HG03066 (cell line): ENCODE measurements at regions not wholly inside any gene's neighbourhood (a gene's known extent, or its start where the extent isn't known, plus 50 kb on each side); places are given as distances from the start of the nearest gene placed in this dataset.

Experiments used
- ATAC-seq: cut with Tn5 transposase; IDR thresholded peaks from one replicate; pipeline ENCODE4 v1.9.1; 2021; ENCODE audit warnings: low read depth; ENCODE audit not compliant: unreplicated experiment

- ATAC-seq: no peak
Observed at GRCh38 chr16:80028581-80029380, 428.2 kb upstream of the MAF start.

GRCh38 chr16:80027007-80027965 is 426.7 kb upstream of the MAF start:
- no peak for ATAC-seq

DNA sequence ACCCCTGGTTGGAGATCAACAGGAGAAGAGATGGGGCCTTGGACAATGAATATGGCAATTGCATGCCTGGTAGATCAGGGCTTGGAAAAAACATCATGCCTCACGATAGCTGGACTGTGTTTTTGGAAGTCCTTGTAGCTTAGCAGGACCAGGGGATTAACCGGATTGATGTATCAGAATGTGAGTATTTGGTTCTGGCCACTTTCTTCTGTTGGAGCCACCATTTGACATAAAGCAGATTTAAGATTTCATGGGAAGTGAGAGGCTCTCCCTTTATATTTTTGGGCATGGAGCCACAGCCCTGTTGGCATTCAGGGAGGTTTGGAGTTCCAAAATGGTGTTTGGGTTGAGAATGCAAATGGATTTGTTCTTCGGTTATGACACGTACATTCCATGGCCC is 424.7 kb upstream of the MAF start:
- ATAC-seq: no peak

DNA sequence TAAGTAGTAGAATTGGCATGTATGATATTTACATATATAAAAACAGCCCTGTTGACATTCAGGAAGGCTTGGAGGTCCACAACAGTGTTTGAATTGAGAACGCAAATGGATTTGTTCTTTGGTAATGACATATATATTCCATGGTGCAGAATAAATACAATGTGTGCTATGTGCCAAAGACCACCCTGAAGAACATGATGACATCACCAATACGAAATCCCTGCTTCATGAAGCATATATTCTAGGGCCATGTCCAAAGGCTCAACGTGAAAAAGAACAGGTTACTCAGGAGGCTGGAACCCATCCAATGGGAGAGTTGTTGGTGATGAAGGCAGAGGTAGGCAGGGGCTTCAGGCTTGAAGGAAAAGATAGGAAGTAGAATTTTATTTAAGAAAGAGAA is 423.9 kb upstream of the MAF start:
- no peak for ATAC-seq

- no peak for ATAC-seq
Observed at GRCh38 chr16:80023865-80024264, 423.3 kb upstream of the MAF start.

DNA sequence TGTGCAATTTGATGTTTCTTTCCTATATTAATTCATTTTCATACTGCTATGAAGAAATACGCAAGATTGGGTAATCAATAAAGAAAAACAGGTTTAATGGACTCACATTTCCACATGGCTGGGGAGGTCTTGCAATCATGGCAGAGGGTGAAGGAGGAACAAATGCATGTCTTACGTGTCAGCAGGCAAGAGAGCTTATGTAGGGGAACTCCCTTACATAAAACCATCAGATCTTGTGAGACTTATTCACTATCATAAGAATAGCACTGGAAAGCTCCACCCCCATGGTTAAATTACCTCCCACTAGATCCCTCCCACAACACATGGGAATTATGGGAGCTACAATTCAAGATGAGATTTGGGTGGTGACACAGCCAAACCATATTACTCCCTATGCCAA is 418.9 kb upstream of the MAF start:
- no peak for ATAC-seq

DNA sequence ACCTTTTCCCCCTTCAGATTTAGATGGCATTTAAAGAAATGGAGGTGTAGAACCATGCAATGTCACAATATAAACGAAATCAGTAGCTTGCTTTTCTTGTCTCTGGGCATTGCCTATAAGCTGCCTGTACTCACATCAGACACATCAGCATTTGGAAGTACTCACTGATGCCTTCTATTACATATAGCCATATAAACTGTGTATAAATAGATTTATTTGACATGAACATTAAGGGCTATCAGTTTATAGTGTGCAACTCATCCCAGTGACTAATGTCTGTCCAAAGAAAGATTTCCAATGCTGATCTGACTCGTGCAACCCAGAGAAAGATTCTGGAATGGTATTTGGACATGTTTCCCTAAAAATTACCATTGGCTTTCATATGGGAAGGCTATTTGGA is 417.9 kb upstream of the MAF start:
- ATAC-seq: no peak

DNA sequence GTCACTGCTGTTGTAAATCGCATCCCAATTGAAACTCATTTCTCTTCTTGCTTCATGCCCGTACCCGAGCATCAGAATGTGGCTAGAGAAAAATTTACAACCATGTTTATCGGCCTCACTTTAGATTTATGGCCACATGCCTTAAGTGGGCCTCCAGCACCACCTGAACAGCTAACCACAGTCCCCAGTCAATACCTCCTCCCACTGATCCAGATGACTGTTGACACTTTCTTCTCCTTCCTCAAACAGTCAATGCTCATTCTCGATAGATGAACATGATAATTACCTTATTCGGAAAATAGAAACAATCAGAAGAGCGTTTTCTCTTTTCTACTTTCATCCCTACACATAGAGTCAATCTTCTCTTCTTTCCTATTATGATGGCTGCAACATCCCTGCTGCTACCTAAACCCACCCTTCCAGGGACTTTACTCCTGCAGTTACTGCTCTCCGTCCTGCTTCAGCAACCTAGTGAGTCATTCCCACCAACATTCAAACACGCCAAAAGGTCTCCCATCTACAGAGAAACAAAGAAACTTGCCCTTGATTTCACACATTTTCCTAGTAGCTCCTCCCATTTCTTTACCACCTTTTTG is 416.3 kb upstream of the MAF start:
- ATAC-seq: no peak

DNA sequence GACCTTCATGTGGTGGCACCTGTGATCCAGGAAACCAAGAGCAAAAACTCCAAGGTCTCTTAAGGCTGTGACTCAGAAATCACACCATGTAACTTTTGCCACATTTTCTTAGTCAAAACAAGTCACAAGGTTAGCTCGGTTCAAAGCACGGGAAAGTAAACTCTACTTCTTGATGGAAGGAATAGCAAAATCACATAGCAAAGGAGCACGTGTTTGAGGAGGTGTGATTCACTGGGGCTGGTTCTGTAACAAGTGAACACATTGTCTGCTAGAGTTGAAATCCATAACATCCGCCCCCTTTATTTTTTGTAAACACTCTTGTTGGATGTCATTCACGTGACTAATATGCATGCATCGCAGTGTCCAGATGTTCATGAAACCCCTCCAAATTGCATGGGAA is 415.0 kb upstream of the MAF start:
- ATAC-seq: no peak

DNA sequence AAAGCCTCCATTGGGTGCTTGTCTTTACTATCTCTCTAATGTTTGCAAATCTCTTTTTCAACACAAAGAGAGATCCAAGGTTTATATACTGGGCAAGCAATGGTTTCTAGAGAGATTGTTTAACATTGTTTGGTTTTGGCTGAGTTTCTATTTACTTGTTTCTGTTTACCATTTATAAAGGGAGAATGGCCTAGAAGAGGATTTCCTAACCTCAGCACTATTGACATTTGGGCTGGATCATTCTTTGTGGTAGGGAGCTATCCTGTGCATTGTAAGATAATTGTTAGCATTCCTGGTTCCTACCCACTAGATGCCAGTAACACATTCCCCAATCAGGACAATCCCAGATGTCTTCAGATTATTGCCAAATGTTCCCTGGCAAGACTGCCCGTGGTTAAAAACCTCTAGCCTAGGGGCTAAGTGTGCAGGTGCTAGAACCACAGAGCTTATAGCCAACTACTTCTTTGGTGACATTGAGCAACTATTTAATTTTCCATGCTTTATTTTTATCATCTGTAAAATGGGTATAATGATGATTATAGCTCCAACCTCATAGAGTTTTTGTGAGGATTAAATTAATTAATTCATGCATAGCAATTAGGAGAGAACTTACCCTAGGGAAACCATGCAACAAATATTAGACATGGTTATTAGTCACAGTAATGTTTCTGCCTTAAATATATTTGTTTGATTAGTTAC is 413.9 kb upstream of the MAF start:
- ATAC-seq: no peak

- no peak for ATAC-seq
Observed at GRCh38 chr16:80012586-80012985, 412.0 kb upstream of the MAF start.

DNA sequence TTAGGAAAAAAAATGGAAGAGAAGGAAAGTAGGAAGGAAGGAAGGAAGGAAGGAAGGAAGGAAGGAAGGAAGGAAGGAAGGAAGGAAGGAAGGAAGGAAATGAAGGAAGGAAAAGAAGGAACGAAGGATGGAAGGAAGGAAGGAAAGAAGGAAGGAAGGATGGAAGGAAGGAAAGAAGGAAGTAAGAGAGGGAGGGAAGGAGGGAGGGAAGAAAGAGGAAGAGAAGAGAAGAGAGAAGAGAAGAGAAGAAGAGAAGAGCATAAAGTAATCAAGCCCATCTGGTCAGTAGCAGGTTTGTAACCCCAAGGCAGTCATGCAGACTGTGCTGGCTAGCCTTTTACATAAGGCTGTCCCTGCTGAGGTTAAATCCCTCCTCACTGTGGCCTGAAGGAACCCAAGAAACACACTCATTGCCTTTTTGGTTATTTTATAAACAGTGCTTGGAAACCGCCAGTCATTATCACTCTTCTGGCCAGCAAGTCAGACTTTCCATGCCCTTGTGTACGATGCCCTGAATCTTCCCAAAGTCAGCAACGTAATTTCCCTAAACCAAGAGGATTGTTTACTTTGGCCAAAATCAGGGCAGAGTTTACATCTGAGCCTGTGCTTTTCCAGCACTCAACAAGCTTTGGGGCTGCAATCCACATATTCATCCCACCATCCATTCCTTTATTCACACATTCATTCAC is 409.6 kb upstream of the MAF start:
- no peak for ATAC-seq

GRCh38 chr16:80008857-80009256 is 408.3 kb upstream of the MAF start:
- no peak for ATAC-seq

DNA sequence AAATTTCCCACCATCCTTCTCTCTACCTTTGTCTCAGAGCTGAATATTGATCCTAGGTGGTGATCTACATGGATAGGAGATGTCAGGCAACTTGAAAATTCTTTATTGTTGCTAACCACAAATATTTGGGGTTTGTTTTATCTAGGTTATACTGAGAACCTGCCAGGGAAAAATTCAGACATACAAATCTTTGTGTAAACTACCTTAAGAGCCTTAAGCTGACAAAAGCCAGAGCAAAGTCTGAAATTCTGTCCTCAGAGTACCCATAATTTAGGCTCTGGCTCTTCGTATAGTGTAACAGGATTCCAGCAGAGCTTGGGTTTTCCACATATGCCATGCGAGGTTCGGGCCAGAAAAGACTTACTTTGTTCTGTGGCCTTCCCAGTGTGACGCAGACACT is 406.7 kb upstream of the MAF start:
- ATAC-seq: no peak

GRCh38 chr16:80006241-80007215 is 406.0 kb upstream of the MAF start:
- no peak for ATAC-seq

- no peak for ATAC-seq
Observed at GRCh38 chr16:80004113-80004512, 403.6 kb upstream of the MAF start.

DNA sequence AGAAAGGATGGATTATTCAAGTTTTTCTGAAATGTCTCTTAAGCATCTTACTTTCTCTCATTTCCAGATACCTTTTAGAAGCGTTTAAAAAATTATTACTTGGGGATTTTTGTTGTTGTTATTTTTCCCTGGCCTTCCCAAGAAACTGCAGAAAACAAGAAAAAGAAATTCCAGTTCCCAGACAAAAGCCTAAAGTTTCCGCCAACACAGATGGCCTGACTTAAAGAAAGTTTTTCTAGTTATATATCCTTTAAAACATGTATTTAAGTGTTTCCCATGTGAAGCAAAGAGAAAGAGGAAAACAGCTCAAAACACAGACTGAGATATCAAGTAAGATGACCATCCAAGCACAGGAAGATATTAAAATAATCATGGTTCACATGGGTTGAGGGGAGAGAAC is 401.7 kb upstream of the MAF start:
- ATAC-seq: no peak

DNA sequence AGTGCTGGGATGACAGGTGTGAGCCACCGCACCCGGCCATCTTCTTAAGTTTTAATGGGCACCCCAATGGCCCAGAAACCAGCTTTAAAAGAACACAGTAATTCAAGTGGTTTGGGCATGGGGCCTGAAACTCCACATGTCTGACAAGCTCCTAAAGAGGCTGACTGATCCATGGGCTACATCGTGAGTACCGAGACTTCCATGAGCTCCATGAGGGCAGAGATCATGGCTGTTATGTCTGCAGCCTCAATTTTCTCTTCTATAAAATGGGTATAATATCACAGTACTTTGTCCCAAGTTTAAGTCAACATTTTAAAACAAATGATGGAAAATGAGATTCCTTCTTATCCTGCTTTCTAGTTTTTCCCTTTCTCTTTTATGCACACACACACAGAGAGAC is 397.6 kb upstream of the MAF start:
- ATAC-seq: no peak

DNA sequence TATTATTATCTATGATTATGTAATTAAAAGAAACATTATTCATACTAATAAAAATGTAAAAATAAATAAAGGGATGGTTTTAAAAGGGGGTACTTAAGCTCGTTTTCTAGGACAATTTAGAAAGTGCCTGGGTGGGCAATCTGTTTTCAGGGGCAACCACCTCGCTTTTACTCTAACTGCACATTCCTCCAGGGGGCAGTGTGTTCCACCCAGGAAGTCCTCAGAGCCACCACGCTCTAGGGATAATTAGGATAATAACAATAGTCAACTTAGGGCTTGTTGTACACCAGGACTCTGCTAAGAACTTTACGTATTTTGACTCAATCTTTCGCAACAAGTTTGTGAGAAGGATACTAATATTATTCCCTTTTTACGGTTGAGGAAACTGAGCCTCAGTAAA is 396.7 kb upstream of the MAF start:
- no peak for ATAC-seq
